Neuron (in vitro differentiated cells): ENCODE measurements at regions not wholly inside any gene's neighbourhood (a gene's known extent, or its start where the extent isn't known, plus 50 kb on each side); places are given as distances from the start of the nearest gene placed in this dataset.

Experiments
- H2AFZ ChIP-seq: one replicate; pipeline ENCODE4 v1.6.1; 2013; ENCODE audit warnings: low read depth, mild to moderate bottlenecking, inconsistent platforms, low read length, moderate library complexity
- H3K27me3 ChIP-seq: one replicate; pipeline ENCODE4 v1.6.1; 2013; ENCODE audit warnings: low read length; ENCODE audit not compliant: insufficient read depth
- H3K36me3 ChIP-seq: one replicate; pipeline ENCODE4 v1.6.1; 2013; ENCODE audit warnings: low read length; ENCODE audit not compliant: insufficient read depth
- H3K4me1 ChIP-seq: one replicate; pipeline ENCODE4 v1.6.1; 2013; ENCODE audit warnings: low read length; ENCODE audit not compliant: insufficient read depth
- H3K4me3 ChIP-seq: 2 replicates; pipeline ENCODE4 v1.5.1; 2013; ENCODE audit warnings: mild to moderate bottlenecking, low read length, moderate library complexity
- H3K9me3 ChIP-seq: one replicate; pipeline ENCODE4 v1.6.1; 2013; ENCODE audit warnings: low read length

- no peaks in the 10 kb centered on the region for H3K9me3 ChIP-seq
Observed at GRCh38 chr2:221115944-221116343, 456.2 kb downstream of the EPHA4 start.

GRCh38 chr2:221120643-221121042, 451.5 kb downstream of the EPHA4 start:
- Histone ChIP-seq H3K4me3 (no peak overlapping the region), H3K4me1 (no peaks in the 10 kb centered on the region), H3K27me3 (no peaks in the 10 kb centered on the region)

More at GRCh38 chr2:221115944-221116343, 456.2 kb downstream of the EPHA4 start:
- peaks cover 4% of the 10 kb centered on the region for H3K27me3 ChIP-seq
- H3K4me1 ChIP-seq, result no peaks in the 10 kb centered on the region
- H2AFZ ChIP-seq, result no peak overlapping the region
- no peaks in the 10 kb centered on the region for H3K36me3 ChIP-seq
- no peak overlapping the region for H3K4me3 ChIP-seq

GRCh38 chr2:221123396-221123795, 448.7 kb downstream of the EPHA4 start:
- H2AFZ ChIP-seq, result no peak overlapping the region
- H3K4me3 ChIP-seq, result no peak overlapping the region
- H3K27me3 ChIP-seq, result no peaks in the 10 kb centered on the region
- no peaks in the 10 kb centered on the region for H3K9me3 ChIP-seq
- H3K4me1 ChIP-seq, result no peaks in the 10 kb centered on the region
- H3K36me3 ChIP-seq, result no peaks in the 10 kb centered on the region

More at GRCh38 chr2:221120643-221121042, 451.5 kb downstream of the EPHA4 start:
- H3K36me3 ChIP-seq, result no peaks in the 10 kb centered on the region
- H3K9me3 ChIP-seq, result no peaks in the 10 kb centered on the region
- H2AFZ ChIP-seq, result no peak overlapping the region

GRCh38 chr2:221124532-221125240, 447.4 kb downstream of the EPHA4 start:
- Histone ChIP-seq H3K4me1 (no peaks in the 10 kb centered on the region), H3K27me3 (no peaks in the 10 kb centered on the region), H3K4me3 (no peak overlapping the region), H3K9me3 (no peaks in the 10 kb centered on the region), H3K36me3 (no peaks in the 10 kb centered on the region), H2AFZ (no peak overlapping the region)

- Histone ChIP-seq H3K27me3 (no peaks in the 10 kb centered on the region), H3K36me3 (no peaks in the 10 kb centered on the region), H2AFZ (no peak overlapping the region), H3K9me3 (no peaks in the 10 kb centered on the region), H3K4me1 (no peaks in the 10 kb centered on the region), H3K4me3 (no peak overlapping the region)
Observed at GRCh38 chr2:221125691-221126090, 446.4 kb downstream of the EPHA4 start.

- H3K4me1 ChIP-seq, result no peaks in the 10 kb centered on the region
- no peaks in the 10 kb centered on the region for H3K9me3 ChIP-seq
- no peaks in the 10 kb centered on the region for H3K36me3 ChIP-seq
- H3K4me3 ChIP-seq, result no peak overlapping the region
- H3K27me3 ChIP-seq, result no peaks in the 10 kb centered on the region
- no peak overlapping the region for H2AFZ ChIP-seq
Observed at GRCh38 chr2:221129657-221130056, 442.4 kb downstream of the EPHA4 start.

GRCh38 chr2:221130431-221130830, 441.7 kb downstream of the EPHA4 start:
- Histone ChIP-seq H3K36me3 (no peaks in the 10 kb centered on the region), H2AFZ (no peak overlapping the region), H3K4me1 (no peaks in the 10 kb centered on the region), H3K4me3 (no peak overlapping the region), H3K9me3 (no peaks in the 10 kb centered on the region), H3K27me3 (no peaks in the 10 kb centered on the region)

- H3K4me1 ChIP-seq, result no peaks in the 10 kb centered on the region
- H3K27me3 ChIP-seq, result no peaks in the 10 kb centered on the region
- H2AFZ ChIP-seq, result no peak overlapping the region
- H3K9me3 ChIP-seq, result no peaks in the 10 kb centered on the region
- no peaks in the 10 kb centered on the region for H3K36me3 ChIP-seq
- no peak overlapping the region for H3K4me3 ChIP-seq
Observed at GRCh38 chr2:221133941-221134340, 438.2 kb downstream of the EPHA4 start.

GRCh38 chr2:221134718-221135117, 437.4 kb downstream of the EPHA4 start:
- no peaks in the 10 kb centered on the region for H3K36me3 ChIP-seq
- no peaks in the 10 kb centered on the region for H3K4me1 ChIP-seq
- H3K27me3 ChIP-seq, result no peaks in the 10 kb centered on the region
- no peaks in the 10 kb centered on the region for H3K9me3 ChIP-seq
- H3K4me3 ChIP-seq, result no peak overlapping the region
- no peak overlapping the region for H2AFZ ChIP-seq

GRCh38 chr2:221135699-221136098, 436.4 kb downstream of the EPHA4 start:
- Histone ChIP-seq H3K4me1 (no peaks in the 10 kb centered on the region), H3K9me3 (no peaks in the 10 kb centered on the region), H2AFZ (no peak overlapping the region), H3K27me3 (no peaks in the 10 kb centered on the region), H3K4me3 (no peak overlapping the region), H3K36me3 (no peaks in the 10 kb centered on the region)

- Histone ChIP-seq H3K27me3 (no peaks in the 10 kb centered on the region), H3K36me3 (no peaks in the 10 kb centered on the region), H3K4me1 (no peaks in the 10 kb centered on the region), H2AFZ (no peak overlapping the region), H3K4me3 (no peak overlapping the region), H3K9me3 (no peaks in the 10 kb centered on the region)
Observed at GRCh38 chr2:221137385-221137784, 434.7 kb downstream of the EPHA4 start.

- Histone ChIP-seq H3K27me3 (no peaks in the 10 kb centered on the region), H3K4me3 (no peak overlapping the region), H2AFZ (no peak overlapping the region), H3K9me3 (no peaks in the 10 kb centered on the region), H3K36me3 (no peaks in the 10 kb centered on the region), H3K4me1 (no peaks in the 10 kb centered on the region)
Observed at GRCh38 chr2:221142341-221142740, 429.8 kb downstream of the EPHA4 start.

GRCh38 chr2:221143231-221143630, 428.9 kb downstream of the EPHA4 start:
- no peaks in the 10 kb centered on the region for H3K27me3 ChIP-seq
- no peak overlapping the region for H2AFZ ChIP-seq
- H3K4me1 ChIP-seq, result no peaks in the 10 kb centered on the region
- H3K9me3 ChIP-seq, result no peaks in the 10 kb centered on the region
- H3K4me3 ChIP-seq, result no peak overlapping the region
- no peaks in the 10 kb centered on the region for H3K36me3 ChIP-seq

- Histone ChIP-seq H3K36me3 (no peaks in the 10 kb centered on the region), H2AFZ (no peak overlapping the region), H3K9me3 (no peaks in the 10 kb centered on the region), H3K27me3 (no peaks in the 10 kb centered on the region), H3K4me3 (no peak overlapping the region), H3K4me1 (no peaks in the 10 kb centered on the region)
Observed at GRCh38 chr2:221144909-221145308, 427.2 kb downstream of the EPHA4 start.
